HG02852 (cell line): ENCODE measurements at regions not wholly inside any gene's neighbourhood (a gene's known extent, or its start where the extent isn't known, plus 50 kb on each side); places are given as distances from the start of the nearest gene placed in this dataset.
"Not testable (repeated sequence)": the region's sequence is repeated elsewhere in the genome, so short reads cannot be mapped to it uniquely, and the experiment has no call there.

Experiments
- ATAC-seq: cut with Tn5 transposase; IDR thresholded peaks from one replicate; pipeline ENCODE4 v1.9.1; 2021; ENCODE audit warnings: mild to moderate bottlenecking, moderate library complexity; ENCODE audit not compliant: unreplicated experiment

DNA sequence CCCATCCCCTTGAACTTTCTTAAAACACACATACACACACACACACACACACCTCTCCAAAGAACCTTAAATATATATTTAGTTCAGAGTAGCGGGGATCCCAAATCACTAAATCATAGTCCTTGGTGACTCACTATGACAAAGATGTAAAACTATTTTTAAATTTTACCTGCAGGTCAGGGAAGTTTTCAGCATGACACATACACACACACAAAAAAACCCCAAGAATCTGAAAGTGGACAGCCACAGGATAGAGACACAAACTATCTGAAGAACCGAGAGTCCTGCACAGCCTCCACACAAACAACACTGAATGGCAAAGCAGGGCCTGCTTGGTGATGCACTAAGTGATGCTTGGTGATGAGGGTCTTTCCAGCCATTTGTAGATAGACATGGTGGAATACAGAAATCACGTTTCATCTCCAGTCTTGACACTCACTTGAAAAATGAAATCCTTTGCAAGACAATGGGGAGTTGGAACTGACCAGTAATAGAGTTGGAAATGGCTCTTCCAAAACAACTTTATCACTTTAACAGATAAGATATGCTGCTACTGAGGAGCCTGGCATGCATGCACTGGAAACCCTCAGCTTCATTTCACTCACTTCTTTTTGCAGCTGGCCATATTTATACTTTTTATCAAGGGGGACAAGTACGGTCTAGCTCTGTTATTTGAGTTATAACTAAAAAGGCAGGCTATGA, 307.3 kb downstream of the RAPGEF2 start:
- ATAC-seq, result peak; percentile 44

DNA sequence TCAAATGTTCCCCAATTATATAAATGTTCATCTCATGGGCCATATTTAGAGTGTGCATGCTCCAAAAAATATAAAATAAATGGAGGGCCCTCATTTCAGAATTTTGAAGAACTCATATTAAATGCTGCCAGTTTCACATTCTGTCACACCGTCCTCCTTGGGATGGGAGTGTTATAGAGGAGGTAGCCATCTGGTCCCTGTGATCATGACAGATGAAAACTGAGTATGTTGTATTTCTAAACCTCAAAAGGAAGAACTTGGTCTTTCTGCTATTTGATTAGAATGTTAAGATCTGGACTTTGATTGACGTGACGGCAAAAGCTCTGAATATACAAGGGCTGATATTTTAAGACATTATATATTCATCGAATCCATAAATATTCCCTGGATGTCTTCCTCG, 308.0 kb downstream of the RAPGEF2 start:
- no peak for ATAC-seq

GRCh38 chr4:159413306-159413943, 310.5 kb downstream of the RAPGEF2 start:
- ATAC-seq, result no peak

DNA sequence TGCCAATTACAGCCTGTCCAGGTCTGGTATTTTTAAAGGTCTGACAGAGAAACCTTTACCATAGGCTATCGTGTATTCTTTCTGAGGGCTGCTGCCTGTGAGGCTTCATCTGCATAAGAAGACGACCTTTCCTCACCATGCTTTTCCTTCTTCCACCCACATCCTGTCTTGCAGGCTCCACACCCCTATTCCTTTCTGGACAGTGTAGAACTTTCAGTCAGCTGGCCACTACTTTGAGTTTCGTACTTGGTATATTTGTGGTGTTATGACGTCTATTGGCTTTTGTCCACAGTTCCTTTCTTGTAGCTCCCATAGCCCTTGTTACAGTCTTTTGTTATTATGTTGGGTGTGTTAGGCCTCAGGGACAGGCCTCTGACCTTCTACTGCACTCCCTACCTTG, 311.4 kb downstream of the RAPGEF2 start:
- no peak for ATAC-seq

DNA sequence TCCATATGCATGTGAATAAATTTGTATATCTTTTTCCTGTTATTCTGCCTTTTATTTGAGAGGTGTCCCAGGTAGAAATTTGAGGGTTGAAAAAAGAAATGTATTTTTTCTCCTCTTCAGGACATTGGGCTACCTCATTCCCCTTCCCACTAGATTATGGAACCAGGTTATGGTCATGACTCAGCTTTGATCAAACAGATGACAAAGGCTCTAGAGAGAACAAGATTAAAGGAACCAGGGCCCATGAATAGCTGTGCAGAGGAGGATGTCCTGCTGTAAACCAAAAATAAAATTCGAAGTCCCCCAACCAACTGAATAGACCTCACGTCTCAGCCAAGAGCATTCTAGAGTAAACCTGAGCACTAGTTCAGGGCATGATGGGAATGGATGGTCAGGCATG, 313.2 kb downstream of the RAPGEF2 start:
- no peak for ATAC-seq

DNA sequence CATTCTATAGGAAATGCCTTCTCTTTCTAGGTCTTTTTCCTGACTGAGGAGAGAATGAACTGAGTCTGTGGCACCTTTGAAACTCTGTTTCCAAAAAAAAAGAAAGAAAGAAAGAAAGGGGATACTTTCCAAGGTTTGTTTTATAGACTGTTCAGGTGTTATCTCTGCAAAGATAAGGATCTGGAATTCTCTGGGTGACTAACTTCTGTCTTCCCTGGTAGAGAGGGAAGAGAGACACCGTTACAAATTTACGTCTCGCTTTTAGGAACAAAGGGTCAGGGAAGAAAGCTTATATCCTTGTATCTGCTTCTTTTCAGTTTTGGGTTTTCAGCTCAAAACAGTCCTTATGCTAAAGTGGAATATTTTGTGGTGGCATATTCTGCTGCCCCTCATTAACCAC, 314.1 kb downstream of the RAPGEF2 start:
- ATAC-seq, result no peak

GRCh38 chr4:159420162-159421057, 317.5 kb downstream of the RAPGEF2 start:
- no peak for ATAC-seq

DNA sequence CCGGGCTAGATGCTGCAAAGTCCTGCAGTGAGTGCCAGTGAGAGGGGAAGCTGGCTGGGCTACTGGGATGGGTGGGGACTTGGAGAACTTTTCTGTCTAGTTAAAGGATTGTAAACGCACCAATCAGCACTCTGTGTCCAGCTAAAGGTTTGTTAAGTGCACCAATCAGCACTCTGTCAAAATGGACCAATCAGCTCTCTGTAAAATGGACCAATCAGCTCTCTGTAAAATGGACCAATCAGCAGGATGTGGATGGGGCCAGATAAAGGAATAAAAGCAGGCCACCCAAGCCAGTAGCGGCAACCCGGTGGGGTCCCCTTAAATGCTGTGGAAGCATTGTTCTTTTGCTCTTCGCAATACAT, 318.2 kb downstream of the RAPGEF2 start:
- not testable (repeated sequence) for ATAC-seq

DNA sequence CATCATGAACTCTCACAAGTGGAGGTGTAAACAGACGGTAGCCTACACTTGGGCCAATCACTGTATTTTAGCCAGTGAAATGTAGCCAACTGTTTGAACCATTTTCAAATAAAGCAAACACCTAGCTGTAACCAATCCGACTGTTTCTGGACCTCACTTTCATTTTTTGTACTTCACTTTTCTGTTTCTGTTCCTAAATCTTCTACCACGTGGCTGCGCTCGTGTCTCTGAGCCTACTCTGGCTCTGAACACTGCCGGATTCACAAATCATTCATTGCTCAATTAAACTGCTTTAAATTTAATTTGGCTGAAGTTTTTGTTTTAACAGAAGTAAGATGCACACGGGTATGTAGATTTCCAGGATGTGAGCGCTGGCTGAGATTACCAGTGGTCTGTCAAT, 319.1 kb downstream of the RAPGEF2 start:
- ATAC-seq, result no peak

GRCh38 chr4:159422626-159423025, 319.7 kb downstream of the RAPGEF2 start:
- ATAC-seq, result no peak

- ATAC-seq, result no peak
Measured at GRCh38 chr4:159425737-159426305, 322.9 kb downstream of the RAPGEF2 start.

DNA sequence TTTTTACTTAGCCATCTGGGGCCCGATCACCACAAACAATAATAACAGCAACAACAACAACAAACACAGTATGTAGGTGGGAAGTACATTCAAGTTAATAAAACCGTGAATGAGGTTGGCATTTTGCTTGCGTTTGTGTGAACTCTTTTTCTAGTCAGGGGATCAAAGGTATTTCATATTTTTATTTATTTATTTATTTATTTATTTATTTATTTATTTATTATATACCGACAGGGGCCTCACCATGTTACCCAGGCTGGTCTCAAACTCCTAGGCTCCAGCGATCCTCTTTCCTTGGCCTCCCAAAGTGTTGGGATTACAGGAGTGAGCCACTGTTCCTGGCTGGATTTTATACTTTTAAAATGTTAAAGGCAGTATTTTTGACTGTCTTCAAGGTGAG, 325.4 kb downstream of the RAPGEF2 start:
- ATAC-seq, result no peak

DNA sequence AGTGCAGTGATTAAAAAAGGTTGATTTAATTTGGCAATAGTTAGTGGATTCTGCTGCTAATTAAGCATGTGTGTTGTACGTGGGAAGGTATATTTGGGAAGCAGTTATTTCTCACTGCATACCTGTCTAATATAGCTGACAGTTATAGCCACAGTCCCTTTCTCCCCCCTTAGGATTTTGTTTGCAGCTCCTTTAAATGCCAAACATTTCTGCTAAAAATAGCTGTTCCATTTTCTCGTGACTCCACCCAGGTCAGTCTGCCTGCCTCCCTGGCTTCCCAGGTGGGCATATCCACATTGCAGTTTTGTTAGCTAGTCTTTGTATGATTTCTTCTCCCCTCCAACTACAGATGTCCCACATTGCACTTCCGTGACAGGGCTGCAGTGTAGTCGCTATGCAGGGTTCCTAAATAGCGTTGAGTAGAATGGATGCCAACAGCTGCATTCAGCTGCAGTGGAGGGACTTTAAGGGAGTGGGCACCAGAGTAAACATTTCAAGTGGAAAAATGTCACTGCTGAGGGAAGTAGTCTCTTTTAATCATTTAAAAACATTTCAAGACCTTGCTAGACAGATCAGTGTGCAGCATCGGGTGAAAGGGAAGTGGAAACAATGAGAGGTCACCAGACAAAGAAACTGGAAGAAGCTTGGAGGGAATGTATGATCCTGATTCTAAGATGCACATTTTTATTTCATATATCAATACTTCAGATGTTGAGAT, 326.3 kb downstream of the RAPGEF2 start:
- no peak for ATAC-seq

- ATAC-seq, result no peak
Measured at GRCh38 chr4:159429693-159430035, 326.8 kb downstream of the RAPGEF2 start.

DNA sequence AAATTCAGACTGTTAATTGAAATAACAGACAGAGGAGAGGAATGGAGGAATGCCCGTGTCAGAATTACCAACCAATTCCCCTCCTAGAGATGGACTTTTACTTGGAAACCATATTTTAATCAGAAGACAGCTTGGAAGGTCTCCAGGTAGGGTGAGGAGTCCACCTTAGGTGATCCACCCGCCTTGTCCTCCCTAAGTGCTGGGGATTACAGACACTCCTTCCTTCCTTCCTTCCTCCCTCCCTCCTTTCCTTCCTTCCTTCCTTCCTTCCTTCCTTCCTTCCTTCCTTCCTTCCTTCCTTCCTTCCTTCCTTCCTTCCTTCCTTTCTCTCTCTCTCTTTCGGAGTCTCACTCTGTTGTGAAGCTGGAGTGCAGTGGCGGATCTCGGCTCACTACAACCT, 328.0 kb downstream of the RAPGEF2 start:
- no peak for ATAC-seq

- ATAC-seq, result no peak
Measured at GRCh38 chr4:159432436-159432835, 329.6 kb downstream of the RAPGEF2 start.

- no peak for ATAC-seq
Measured at GRCh38 chr4:159433337-159433736, 330.5 kb downstream of the RAPGEF2 start.

DNA sequence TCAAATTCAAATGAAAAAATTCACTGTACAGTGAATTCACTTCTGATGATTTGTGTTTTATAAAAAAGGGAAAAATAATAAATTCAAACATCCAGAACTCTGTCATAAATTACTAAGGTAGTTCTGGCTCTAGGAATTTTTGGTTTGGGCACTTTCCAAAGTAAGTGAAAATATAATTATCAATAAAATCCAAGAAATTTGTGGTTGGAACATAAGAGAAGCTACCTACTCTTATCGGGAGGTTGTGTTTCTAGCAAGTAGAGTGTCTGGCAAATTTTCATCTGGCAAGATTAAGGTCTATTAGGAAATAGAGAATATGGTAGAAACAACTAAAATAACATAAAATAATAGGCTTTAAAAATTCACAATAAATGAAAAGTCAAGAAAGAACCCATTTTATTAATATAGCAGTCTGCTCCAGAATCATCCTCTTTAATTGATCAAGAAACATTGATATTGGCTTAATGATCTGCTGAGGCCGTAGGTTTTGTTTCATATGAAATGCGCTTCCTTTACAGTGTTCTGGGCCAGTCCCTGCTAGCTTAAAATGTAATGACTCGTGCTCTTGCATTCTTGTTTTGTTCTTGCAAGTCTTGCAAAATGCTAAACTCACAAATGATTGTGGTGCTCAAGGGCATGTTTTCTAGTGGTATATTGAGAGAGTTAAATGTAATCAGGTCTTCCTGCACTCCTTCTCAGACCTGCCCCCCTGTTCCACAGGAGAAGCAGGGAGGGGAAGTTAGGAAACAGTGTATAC, 331.4 kb downstream of the RAPGEF2 start:
- no peak for ATAC-seq

GRCh38 chr4:159434871-159435241, 332.0 kb downstream of the RAPGEF2 start:
- ATAC-seq, result no peak

GRCh38 chr4:159435561-159436023, 332.7 kb downstream of the RAPGEF2 start:
- no peak for ATAC-seq
